Cardiac muscle cell (in vitro differentiated cells and primary cell): ENCODE measurements at regions not wholly inside any gene's neighbourhood (a gene's known extent, or its start where the extent isn't known, plus 50 kb on each side); places are given as distances from the start of the nearest gene placed in this dataset.

ENCODE experiments used
- DNase-seq, 2 donors: peaks; one replicate each; pipeline versions ENCODE4 v3.0.0 to v3.0.0-alpha.2; 2010 to 2017; ENCODE audit warnings: low read depth in 1 of 2, low spot score in 1 of 2
- H3K27ac ChIP-seq: fragments of 200-600 bp; sonication (generic); 2 replicates; pipeline ENCODE4 v1.5.1; 2016
- H3K27me3 ChIP-seq: fragments of 200-600 bp; sonication (generic); 2 replicates; pipeline ENCODE4 v1.6.0; 2016; ENCODE audit warnings: control low read depth
- H3K36me3 ChIP-seq: fragments of 200-600 bp; sonication (generic); 2 replicates; pipeline ENCODE4 v1.5.1; 2016; ENCODE audit warnings: control low read depth
- H3K4me1 ChIP-seq: fragments of 200-600 bp; sonication (generic); 2 replicates; pipeline ENCODE4 v1.8.1; 2017; ENCODE audit warnings: low read depth, mild to moderate bottlenecking, mixed run types
- H3K4me3 ChIP-seq: fragments of 200-600 bp; sonication (generic); 2 replicates; pipeline ENCODE4 v1.5.1; 2016; ENCODE audit warnings: mild to moderate bottlenecking
- H3K9me3 ChIP-seq: fragments of 200-600 bp; sonication (generic); 2 replicates; pipeline ENCODE4 v1.5.1; 2017; ENCODE audit warnings: low read depth, mild to moderate bottlenecking, control low read depth
- TF ChIP-seq, protein P1 (sequence below): IDR thresholded peaks from 2 replicates; pipeline ENCODE4 v1.5.1; 2012; ENCODE audit warnings: low read depth, mild to moderate bottlenecking, low read length

- TF ChIP-seq, protein P1, sequence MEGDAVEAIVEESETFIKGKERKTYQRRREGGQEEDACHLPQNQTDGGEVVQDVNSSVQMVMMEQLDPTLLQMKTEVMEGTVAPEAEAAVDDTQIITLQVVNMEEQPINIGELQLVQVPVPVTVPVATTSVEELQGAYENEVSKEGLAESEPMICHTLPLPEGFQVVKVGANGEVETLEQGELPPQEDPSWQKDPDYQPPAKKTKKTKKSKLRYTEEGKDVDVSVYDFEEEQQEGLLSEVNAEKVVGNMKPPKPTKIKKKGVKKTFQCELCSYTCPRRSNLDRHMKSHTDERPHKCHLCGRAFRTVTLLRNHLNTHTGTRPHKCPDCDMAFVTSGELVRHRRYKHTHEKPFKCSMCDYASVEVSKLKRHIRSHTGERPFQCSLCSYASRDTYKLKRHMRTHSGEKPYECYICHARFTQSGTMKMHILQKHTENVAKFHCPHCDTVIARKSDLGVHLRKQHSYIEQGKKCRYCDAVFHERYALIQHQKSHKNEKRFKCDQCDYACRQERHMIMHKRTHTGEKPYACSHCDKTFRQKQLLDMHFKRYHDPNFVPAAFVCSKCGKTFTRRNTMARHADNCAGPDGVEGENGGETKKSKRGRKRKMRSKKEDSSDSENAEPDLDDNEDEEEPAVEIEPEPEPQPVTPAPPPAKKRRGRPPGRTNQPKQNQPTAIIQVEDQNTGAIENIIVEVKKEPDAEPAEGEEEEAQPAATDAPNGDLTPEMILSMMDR, result no peak
These were observed 82.0 kb upstream of the NKD1 start for GRCh38 chr16:50466170-50466569.

GRCh38 chr16:50464325-50465290, 83.6 kb upstream of the NKD1 start:
- peaks cover 7% of the 10 kb centered on the region for H3K4me1 ChIP-seq
- no peak overlapping the region for H3K4me3 ChIP-seq
- no peaks in the 10 kb centered on the region for H3K9me3 ChIP-seq
- no peak for DNase-seq
- no peak overlapping the region for H3K27ac ChIP-seq
- H3K36me3 ChIP-seq, result no peaks in the 10 kb centered on the region
- H3K27me3 ChIP-seq, result peaks cover 91% of the 10 kb centered on the region
- TF ChIP-seq, protein P1, result no peak

More at GRCh38 chr16:50466170-50466569, 82.0 kb upstream of the NKD1 start:
- Histone ChIP-seq H3K4me1 (peaks cover 19% of the 10 kb centered on the region), H3K27ac (no peak overlapping the region), H3K4me3 (no peak overlapping the region), H3K36me3 (no peaks in the 10 kb centered on the region), H3K27me3 (peaks cover 75% of the 10 kb centered on the region), H3K9me3 (no peaks in the 10 kb centered on the region)
- no peak for DNase-seq

- H3K4me3 ChIP-seq, result no peak overlapping the region
- peaks cover 5% of the 10 kb centered on the region for H3K4me1 ChIP-seq
- H3K36me3 ChIP-seq, result no peaks in the 10 kb centered on the region
- TF ChIP-seq, protein P1, result no peak
- H3K27me3 ChIP-seq, result peaks cover 97% of the 10 kb centered on the region
- no peak overlapping the region for H3K27ac ChIP-seq
- no peaks in the 10 kb centered on the region for H3K9me3 ChIP-seq
- DNase-seq, result no peak
These were observed 84.4 kb upstream of the NKD1 start for GRCh38 chr16:50463581-50464324.

DNA sequence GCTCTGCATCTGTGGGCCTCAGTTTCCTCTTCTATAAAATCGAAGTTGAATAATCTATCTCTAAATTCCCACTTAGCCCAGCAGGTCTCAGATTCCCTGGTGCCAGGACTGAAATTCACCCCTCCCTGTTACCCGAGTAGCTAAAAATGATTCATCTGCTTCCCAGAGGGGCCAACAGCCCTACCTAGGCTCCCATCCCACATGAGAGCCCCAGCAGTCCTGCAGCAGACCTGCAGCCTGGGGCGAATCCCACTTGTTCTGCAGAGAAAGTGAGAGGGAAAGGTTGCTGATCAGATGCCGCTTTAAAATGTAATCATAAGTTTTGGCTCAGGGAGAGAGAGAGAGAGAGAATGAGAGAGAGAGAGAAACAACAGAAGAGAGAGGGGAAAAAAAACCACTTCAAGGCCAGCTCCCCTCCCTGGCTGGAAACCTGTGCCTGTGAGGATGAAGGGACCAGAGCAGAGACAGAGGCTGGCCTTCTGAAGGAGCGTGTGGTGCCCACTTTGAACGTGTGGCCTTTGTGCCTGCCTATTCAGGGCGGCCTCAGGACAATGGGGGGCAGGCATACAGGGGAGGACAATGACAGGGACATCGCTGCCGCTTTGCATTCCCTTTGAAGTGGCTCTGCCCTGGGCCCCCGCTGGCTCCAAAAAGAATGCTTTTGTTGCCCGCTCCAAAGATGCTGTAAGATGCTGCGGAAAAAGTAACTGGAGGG, 85.2 kb upstream of the NKD1 start:
- TF ChIP-seq, protein P1, result no peak
- peaks cover 6% of the 10 kb centered on the region for H3K4me1 ChIP-seq
- no peak overlapping the region for H3K4me3 ChIP-seq
- no peaks in the 10 kb centered on the region for H3K9me3 ChIP-seq
- no peaks in the 10 kb centered on the region for H3K36me3 ChIP-seq
- H3K27me3 ChIP-seq, result peaks cover 95% of the 10 kb centered on the region
- H3K27ac ChIP-seq, result no peak overlapping the region
- DNase-seq, result no peak

DNA sequence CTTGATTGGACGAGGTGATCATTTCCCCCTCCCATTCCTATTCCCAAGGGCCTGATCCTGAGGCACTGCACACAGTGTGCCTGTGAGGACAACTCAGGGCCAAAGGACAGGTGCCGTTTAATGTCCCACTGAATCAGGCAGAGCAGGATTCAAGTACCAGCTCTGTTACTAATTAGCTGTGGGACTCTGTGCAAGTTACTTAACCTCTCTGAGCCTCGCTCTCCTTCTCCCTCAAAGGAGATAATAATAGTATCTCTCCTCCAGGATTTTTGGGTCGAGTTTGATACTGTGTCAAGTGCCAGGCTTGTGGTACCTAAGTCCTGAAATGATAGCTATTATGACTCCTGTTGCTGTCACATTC, 86.8 kb upstream of the NKD1 start:
- TF ChIP-seq, protein P1, result no peak
- DNase-seq, result no peak
- no peaks in the 10 kb centered on the region for H3K9me3 ChIP-seq

More for the DNA sequence above, 86.8 kb upstream of the NKD1 start:
- Histone ChIP-seq H3K27me3 (peaks cover 96% of the 10 kb centered on the region), H3K4me1 (peaks cover 6% of the 10 kb centered on the region), H3K27ac (no peak overlapping the region), H3K36me3 (no peaks in the 10 kb centered on the region), H3K4me3 (no peak overlapping the region)
